SK-N-SH (cell line): ENCODE measurements at regions not wholly inside any gene's neighbourhood (a gene's known extent, or its start where the extent isn't known, plus 50 kb on each side); places are given as distances from the start of the nearest gene placed in this dataset.

Experiments
- CTCF ChIA-PET: fragments of 300-600, 350-600 bp; formaldehyde crosslinking; extraction: SDS; loops from one replicate; lab custom pipeline; 2021; lab: Yijun Ruan, JAX
- POLR2A ChIA-PET: fragments of 350-600 bp; sonication (Branson Sonifier 250); formaldehyde crosslinking; extraction: SDS; loops from one replicate; lab custom pipeline; 2020; ENCODE audit warnings: antibody characterized with exemption, inconsistent platforms; lab: Yijun Ruan, JAX
- DNase-seq: peaks from one replicate; pipeline ENCODE4 v3.0.0; 2012
- H2AFZ ChIP-seq: fragments of 200-600 bp; sonication (generic); 2 replicates; pipeline ENCODE4 v1.8.1; 2016; ENCODE audit warnings: antibody characterized with exemption, mild to moderate bottlenecking, low read depth
- H3F3A ChIP-seq: fragments of 200-600 bp; sonication (generic); replicated peaks from 2 replicates; pipeline ENCODE3; 2016; ENCODE audit warnings: antibody characterized with exemption, mild to moderate bottlenecking; ENCODE audit not compliant: insufficient read depth
- H3K27ac ChIP-seq, 2 experiments: fragments of 200-500 bp in 1 of 2; fragments of 200-600 bp in 1 of 2; sonication (Bioruptor generic) in 1 of 2; sonication (generic), shearing (Covaris generic) in 1 of 2; 2 replicates each; pipeline versions ENCODE4 v1.5.1 to v1.6.1; 2014 to 2016; ENCODE audit warnings: low read depth in 2 of 2, inconsistent platforms in 1 of 2, low read length in 1 of 2, mild to moderate bottlenecking in 1 of 2, mixed read lengths in 1 of 2
- H3K27me3 ChIP-seq: fragments of 200-600 bp; sonication (generic), shearing (Covaris generic); 2 replicates; pipeline ENCODE4 v1.6.1; 2016; ENCODE audit warnings: mixed run types; ENCODE audit not compliant: insufficient read depth
- H3K36me3 ChIP-seq, 2 experiments: fragments of 200-500 bp in 1 of 2; fragments of 200-600 bp in 1 of 2; sonication (Bioruptor generic) in 1 of 2; sonication (generic) in 1 of 2; replicated peaks in 1 of 2; 2 replicates each; pipeline versions ENCODE3 to v1.5.1; 2014 to 2016; ENCODE audit warnings: low read length in 1 of 2, mild to moderate bottlenecking in 1 of 2; ENCODE audit not compliant: insufficient read depth in 2 of 2, control insufficient read depth in 1 of 2
- H3K4me1 ChIP-seq, 2 experiments: fragments of 200-500 bp in 1 of 2; fragments of 200-600 bp in 1 of 2; sonication (Bioruptor generic) in 1 of 2; sonication (generic), shearing (Covaris generic) in 1 of 2; 2 replicates each; pipeline versions ENCODE4 v1.5.1 to v1.6.1; 2014 to 2016; ENCODE audit warnings: low read depth in 1 of 2, low read length in 1 of 2, mixed run types in 1 of 2; ENCODE audit not compliant: insufficient read depth in 2 of 2, control insufficient read depth in 1 of 2
- H3K4me2 ChIP-seq: fragments of 200-600 bp; sonication (generic), shearing (Covaris generic); 2 replicates; pipeline ENCODE4 v1.6.1; 2017; ENCODE audit warnings: mixed run types
- H3K4me3 ChIP-seq, 2 experiments: fragments of 200-500 bp in 1 of 2; fragments of 200-600 bp in 1 of 2; sonication (Bioruptor generic) in 1 of 2; sonication (generic), shearing (Covaris generic) in 1 of 2; 2 replicates each; pipeline versions ENCODE4 v1.5.1 to v1.8.1; 2014 to 2016; ENCODE audit warnings: low read depth in 2 of 2, inconsistent platforms in 1 of 2, low read length in 1 of 2, mild to moderate bottlenecking in 1 of 2, mixed read lengths in 1 of 2, moderate library complexity in 1 of 2
- H3K79me2 ChIP-seq: fragments of 200-600 bp; sonication (generic); 2 replicates; pipeline ENCODE4 v1.8.1; 2017; ENCODE audit warnings: mild to moderate bottlenecking; ENCODE audit not compliant: insufficient read depth
- H3K9ac ChIP-seq: fragments of 200-600 bp; sonication (generic); 2 replicates; pipeline ENCODE4 v1.6.1; 2017; ENCODE audit warnings: mixed run types
- H3K9me2 ChIP-seq: fragments of 200-600 bp; sonication (generic); 2 replicates; pipeline ENCODE4 v1.6.1; 2017; ENCODE audit warnings: mixed run types
- H3K9me3 ChIP-seq: fragments of 200-600 bp; sonication (generic); 2 replicates; pipeline ENCODE4 v1.6.1; 2017; ENCODE audit warnings: mixed run types, mild to moderate bottlenecking, moderate library complexity
- H4K20me1 ChIP-seq: fragments of 200-600 bp; sonication (generic); 2 replicates; pipeline ENCODE4 v1.6.1; 2017; ENCODE audit warnings: mild to moderate bottlenecking, mixed run types; ENCODE audit not compliant: insufficient read depth
- ELF1 ChIP-seq: IDR thresholded peaks from 2 replicates; pipeline ENCODE4 v1.4.0; 2012
- EP300 ChIP-seq, 2 experiments: IDR thresholded peaks; 2 replicates each; pipeline versions ENCODE4 v1.4.0 to v1.6.1; 2012; ENCODE audit warnings: borderline replicate concordance in 1 of 2, low read depth in 1 of 2, low read length in 1 of 2
- FOXJ3 ChIP-seq: sonication (generic); formaldehyde crosslinking; IDR thresholded peaks from 2 replicates; pipeline ENCODE4 v1.5.1; 2020; ENCODE audit warnings: mild to moderate bottlenecking, missing genetic modification reagents
- FOXM1 ChIP-seq: IDR thresholded peaks from 2 replicates; pipeline ENCODE4 v1.4.0; 2012; ENCODE audit warnings: low read depth, mild to moderate bottlenecking
- GABPA ChIP-seq: IDR thresholded peaks from 2 replicates; pipeline ENCODE4 v1.4.0; 2012; ENCODE audit warnings: low read depth, mild to moderate bottlenecking
- JUND ChIP-seq: IDR thresholded peaks from 2 replicates; pipeline ENCODE4 v1.4.0; 2012
- NFIC ChIP-seq: IDR thresholded peaks from 2 replicates; pipeline ENCODE4 v1.4.0; 2012; ENCODE audit warnings: borderline replicate concordance
- RAD21 ChIP-seq: IDR thresholded peaks from 2 replicates; pipeline ENCODE4 v1.6.1; 2012; ENCODE audit warnings: mild to moderate bottlenecking, low read length
- REST ChIP-seq: IDR thresholded peaks from 2 replicates; pipeline ENCODE4 v1.6.1; 2012; ENCODE audit warnings: mild to moderate bottlenecking, low read depth, low read length, moderate library complexity
- RFX5 ChIP-seq: IDR thresholded peaks from 2 replicates; pipeline ENCODE4 v1.6.1; 2012; ENCODE audit warnings: mild to moderate bottlenecking, improper control_type of control experiment, low read length
- SIN3A ChIP-seq: IDR thresholded peaks from 2 replicates; pipeline ENCODE4 v1.6.1; 2012; ENCODE audit warnings: low read depth, mild to moderate bottlenecking, low read length, moderate library complexity, borderline replicate concordance
- TAF1 ChIP-seq: IDR thresholded peaks from 2 replicates; pipeline ENCODE4 v1.6.1; 2012; ENCODE audit warnings: low read depth, mild to moderate bottlenecking, low read length, moderate library complexity, borderline replicate concordance
- TCF12 ChIP-seq: IDR thresholded peaks from 2 replicates; pipeline ENCODE4 v1.4.0; 2012
- USF2 ChIP-seq: fragments of 150-350 bp; IDR thresholded peaks from 2 replicates; pipeline ENCODE4 v1.6.1; 2017; ENCODE audit warnings: antibody characterized with exemption, low read length, low read depth, borderline replicate concordance
- WGBS: methylation state at CpG from one replicate; pipeline ENCODE4 v1.1.6; 2017; ENCODE audit warnings: low lambda C conversion rate; 5-methylcytosine and 5-hydroxymethylcytosine counted together
- TF ChIP-seq, protein P1 (sequence below): IDR thresholded peaks from 2 replicates; pipeline ENCODE4 v1.4.0; 2012; ENCODE audit warnings: low read depth, borderline replicate concordance
- TF ChIP-seq, protein P2 (sequence below): IDR thresholded peaks from 2 replicates; pipeline ENCODE4 v1.4.0; 2012; ENCODE audit warnings: low read depth

DNA sequence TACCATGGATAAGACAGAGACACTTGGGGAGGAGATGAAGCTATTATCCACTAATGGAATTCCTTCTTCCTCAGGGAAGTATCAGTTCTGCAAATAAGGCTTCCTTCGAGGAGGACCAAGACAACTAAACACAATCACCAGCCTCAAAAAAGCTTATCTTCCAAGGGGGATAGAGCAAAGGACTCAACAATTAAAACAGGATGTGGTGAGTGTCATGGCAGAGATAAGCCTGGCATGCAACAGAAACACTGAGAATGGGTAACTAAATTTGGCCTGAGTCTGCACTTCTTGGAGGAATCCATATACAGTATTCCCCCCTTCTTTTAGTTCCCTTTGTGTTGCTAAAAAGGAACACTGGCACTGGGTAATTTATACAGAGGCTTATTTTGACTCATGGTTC, 1285.2 kb downstream of the GATA3 start:
- WGBS, result 0% methylated on average over 1 of the region's 1 CpG
- Histone ChIP-seq H4K20me1 (no peaks in the 10 kb centered on the region), H3K9me3 (no peaks in the 10 kb centered on the region), H3K79me2 (no peaks in the 10 kb centered on the region), H3K9ac (no peak overlapping the region), H3K27ac (no peak overlapping the region), H3K4me2 (no peak overlapping the region), H3F3A (no peaks in the 10 kb centered on the region)
- CTCF ChIA-PET, result interaction anchor here (1.2 to 1.3 kb wide), 2 partner anchors 9 to 15 kb away, joined by 3 to 5 read pairs; no protein-coding TSS in a partner anchor
- DNase-seq, result no peak
- POLR2A ChIA-PET, result no interaction called here
- TF ChIP-seq JUND (no peak), ELF1 (no peak), REST (no peak), SIN3A (no peak), NFIC (no peak), TCF12 (no peak), FOXJ3 (CRISPR knock-in tag) (no peak), EP300 (IDR thresholded peaks at IDR 0.05; ENCODE audit: borderline replicate concordance in 1 of 2, low read depth in 1 of 2, low read length in 1 of 2) (no peak), GABPA (no peak), RFX5 (no peak), RAD21 (no peak), TAF1 (no peak), FOXM1 (no peak), USF2 (no peak)
- TF ChIP-seq, protein P1, sequence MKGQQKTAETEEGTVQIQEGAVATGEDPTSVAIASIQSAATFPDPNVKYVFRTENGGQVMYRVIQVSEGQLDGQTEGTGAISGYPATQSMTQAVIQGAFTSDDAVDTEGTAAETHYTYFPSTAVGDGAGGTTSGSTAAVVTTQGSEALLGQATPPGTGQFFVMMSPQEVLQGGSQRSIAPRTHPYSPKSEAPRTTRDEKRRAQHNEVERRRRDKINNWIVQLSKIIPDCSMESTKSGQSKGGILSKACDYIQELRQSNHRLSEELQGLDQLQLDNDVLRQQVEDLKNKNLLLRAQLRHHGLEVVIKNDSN, result no peak
- TF ChIP-seq, protein P2, sequence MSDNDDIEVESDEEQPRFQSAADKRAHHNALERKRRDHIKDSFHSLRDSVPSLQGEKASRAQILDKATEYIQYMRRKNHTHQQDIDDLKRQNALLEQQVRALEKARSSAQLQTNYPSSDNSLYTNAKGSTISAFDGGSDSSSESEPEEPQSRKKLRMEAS, result no peak
- TF ChIP-seq, all 33 proteins: peak for 0
- H3K36me3 ChIP-seq, result no peaks in the 10 kb centered on the region
- no peaks in the 10 kb centered on the region for H3K9me2 ChIP-seq
- no peaks in the 10 kb centered on the region for H3K27me3 ChIP-seq
- no peak overlapping the region for H3K4me3 ChIP-seq
- H2AFZ ChIP-seq, result no peak overlapping the region
- H3K4me1 ChIP-seq, result no peaks in the 10 kb centered on the region
